Activated CD4-positive, alpha-beta T cell treated with anti-CD3 and anti-CD28 coated beads, Interleukin-2, amount 10 ng/mL, durations not matched to agents 24 days and 14 days (primary cell): ENCODE measurements at regions not wholly inside any gene's neighbourhood (a gene's known extent, or its start where the extent isn't known, plus 50 kb on each side); places are given as distances from the start of the nearest gene placed in this dataset.

Experiments
- DNase-seq: peaks from one replicate; pipeline ENCODE4 v3.0.0; 2022
- H3K27ac Mint-ChIP-seq: one replicate; pipeline ENCODE4 v1.8.0; 2022; ENCODE audit warnings: mild to moderate bottlenecking, mixed read lengths
- H3K27me3 Mint-ChIP-seq: one replicate; pipeline ENCODE4 v1.8.0; 2022; ENCODE audit warnings: mixed read lengths
- H3K36me3 Mint-ChIP-seq: one replicate; pipeline ENCODE4 v1.8.0; 2022; ENCODE audit warnings: low read depth, mild to moderate bottlenecking, mixed read lengths
- H3K4me1 Mint-ChIP-seq: one replicate; pipeline ENCODE4 v1.8.0; 2021; ENCODE audit warnings: mixed read lengths
- H3K4me3 Mint-ChIP-seq: one replicate; pipeline ENCODE4 v1.8.0; 2022; ENCODE audit warnings: mild to moderate bottlenecking, moderate library complexity, mixed read lengths
- H3K9me3 Mint-ChIP-seq: one replicate; pipeline ENCODE4 v1.8.0; 2021; ENCODE audit warnings: mixed read lengths
- intact Hi-C: fragments of 100-400 bp; cut with micrococcal nuclease; formaldehyde crosslinking; loops from one replicate; pipeline ENCODE4 v1.15.1; 2023

GRCh38 chr4:22969287-22969896 is 276.7 kb downstream of the GBA3 start:
- Mint-ChIP-seq H3K27ac (no peak overlapping the region), H3K4me1 (no peaks in the 10 kb centered on the region), H3K36me3 (no peaks in the 10 kb centered on the region), H3K4me3 (no peak overlapping the region), H3K27me3 (no peaks in the 10 kb centered on the region), H3K9me3 (no peaks in the 10 kb centered on the region)
- DNase-seq, result no peak
- intact Hi-C loops, result no loop called here

GRCh38 chr4:22962295-22962694 is 269.6 kb downstream of the GBA3 start:
- intact Hi-C loops, result no loop called here
- no peak overlapping the region for H3K4me3 Mint-ChIP-seq
- no peaks in the 10 kb centered on the region for H3K27me3 Mint-ChIP-seq
- no peak for DNase-seq
- H3K9me3 Mint-ChIP-seq, result no peaks in the 10 kb centered on the region
- H3K36me3 Mint-ChIP-seq, result no peaks in the 10 kb centered on the region
- no peak overlapping the region for H3K27ac Mint-ChIP-seq
- H3K4me1 Mint-ChIP-seq, result no peaks in the 10 kb centered on the region

GRCh38 chr4:22959483-22959882 is 266.7 kb downstream of the GBA3 start:
- Mint-ChIP-seq H3K9me3 (no peaks in the 10 kb centered on the region), H3K27me3 (no peaks in the 10 kb centered on the region), H3K36me3 (no peaks in the 10 kb centered on the region), H3K27ac (no peak overlapping the region), H3K4me1 (no peaks in the 10 kb centered on the region), H3K4me3 (no peak overlapping the region)
- no peak for DNase-seq
- intact Hi-C loops, result no loop called here

GRCh38 chr4:22957774-22958309 is 265.1 kb downstream of the GBA3 start:
- no peak for DNase-seq
- H3K4me1 Mint-ChIP-seq, result no peaks in the 10 kb centered on the region
- H3K27me3 Mint-ChIP-seq, result no peaks in the 10 kb centered on the region
- H3K36me3 Mint-ChIP-seq, result no peaks in the 10 kb centered on the region
- intact Hi-C loops, result no loop called here
- H3K9me3 Mint-ChIP-seq, result no peaks in the 10 kb centered on the region
- no peak overlapping the region for H3K4me3 Mint-ChIP-seq
- H3K27ac Mint-ChIP-seq, result no peak overlapping the region

GRCh38 chr4:22949161-22949855 is 256.6 kb downstream of the GBA3 start:
- no peaks in the 10 kb centered on the region for H3K36me3 Mint-ChIP-seq
- no peak for DNase-seq
- no peaks in the 10 kb centered on the region for H3K4me1 Mint-ChIP-seq
- intact Hi-C loops, result no loop called here
- H3K27ac Mint-ChIP-seq, result no peak overlapping the region
- no peak overlapping the region for H3K4me3 Mint-ChIP-seq
- H3K9me3 Mint-ChIP-seq, result no peaks in the 10 kb centered on the region
- no peaks in the 10 kb centered on the region for H3K27me3 Mint-ChIP-seq

GRCh38 chr4:22947851-22948250 is 255.1 kb downstream of the GBA3 start:
- Mint-ChIP-seq H3K36me3 (no peaks in the 10 kb centered on the region), H3K27me3 (no peaks in the 10 kb centered on the region), H3K4me3 (no peak overlapping the region), H3K9me3 (no peaks in the 10 kb centered on the region), H3K4me1 (no peaks in the 10 kb centered on the region), H3K27ac (no peak overlapping the region)
- DNase-seq, result no peak
- intact Hi-C loops, result no loop called here

GRCh38 chr4:22942920-22943559 is 250.3 kb downstream of the GBA3 start:
- DNase-seq, result no peak
- Mint-ChIP-seq H3K27ac (no peak overlapping the region), H3K9me3 (no peaks in the 10 kb centered on the region), H3K27me3 (no peaks in the 10 kb centered on the region), H3K4me1 (no peaks in the 10 kb centered on the region), H3K4me3 (no peak overlapping the region), H3K36me3 (no peaks in the 10 kb centered on the region)
- intact Hi-C loops, result no loop called here

GRCh38 chr4:22941688-22942375 is 249.1 kb downstream of the GBA3 start:
- no peak overlapping the region for H3K4me3 Mint-ChIP-seq
- intact Hi-C loops, result no loop called here
- H3K4me1 Mint-ChIP-seq, result no peaks in the 10 kb centered on the region
- no peak overlapping the region for H3K27ac Mint-ChIP-seq
- no peaks in the 10 kb centered on the region for H3K36me3 Mint-ChIP-seq
- H3K27me3 Mint-ChIP-seq, result no peaks in the 10 kb centered on the region
- no peaks in the 10 kb centered on the region for H3K9me3 Mint-ChIP-seq
- DNase-seq, result no peak

GRCh38 chr4:22932326-22932725 is 239.6 kb downstream of the GBA3 start:
- no peaks in the 10 kb centered on the region for H3K4me1 Mint-ChIP-seq
- H3K4me3 Mint-ChIP-seq, result no peak overlapping the region
- H3K27ac Mint-ChIP-seq, result no peak overlapping the region
- no peaks in the 10 kb centered on the region for H3K9me3 Mint-ChIP-seq
- no peaks in the 10 kb centered on the region for H3K36me3 Mint-ChIP-seq
- intact Hi-C loops, result no loop called here
- no peak for DNase-seq
- H3K27me3 Mint-ChIP-seq, result no peaks in the 10 kb centered on the region

- no peaks in the 10 kb centered on the region for H3K36me3 Mint-ChIP-seq
- DNase-seq, result no peak
These were observed 229.7 kb downstream of the GBA3 start for GRCh38 chr4:22922426-22922825.

GRCh38 chr4:22921936-22922335 is 229.2 kb downstream of the GBA3 start:
- no peaks in the 10 kb centered on the region for H3K27me3 Mint-ChIP-seq
- no peak overlapping the region for H3K4me3 Mint-ChIP-seq

More at GRCh38 chr4:22922426-22922825, 229.7 kb downstream of the GBA3 start:
- H3K4me3 Mint-ChIP-seq, result no peak overlapping the region
- H3K9me3 Mint-ChIP-seq, result no peaks in the 10 kb centered on the region
- intact Hi-C loops, result no loop called here
- no peak overlapping the region for H3K27ac Mint-ChIP-seq
- H3K27me3 Mint-ChIP-seq, result no peaks in the 10 kb centered on the region
- no peaks in the 10 kb centered on the region for H3K4me1 Mint-ChIP-seq

GRCh38 chr4:22911285-22911684 is 218.5 kb downstream of the GBA3 start:
- no peak overlapping the region for H3K4me3 Mint-ChIP-seq
- H3K9me3 Mint-ChIP-seq, result peaks cover 3% of the 10 kb centered on the region
- H3K36me3 Mint-ChIP-seq, result no peaks in the 10 kb centered on the region
- DNase-seq, result no peak
- no peak overlapping the region for H3K27ac Mint-ChIP-seq
- no peaks in the 10 kb centered on the region for H3K27me3 Mint-ChIP-seq
- no peaks in the 10 kb centered on the region for H3K4me1 Mint-ChIP-seq
- intact Hi-C loops, result no loop called here

More at GRCh38 chr4:22921936-22922335, 229.2 kb downstream of the GBA3 start:
- Mint-ChIP-seq H3K27ac (no peak overlapping the region), H3K9me3 (no peaks in the 10 kb centered on the region), H3K4me1 (no peaks in the 10 kb centered on the region), H3K36me3 (no peaks in the 10 kb centered on the region)
- intact Hi-C loops, result no loop called here
- DNase-seq, result no peak

GRCh38 chr4:22910200-22910599 is 217.5 kb downstream of the GBA3 start:
- H3K36me3 Mint-ChIP-seq, result no peaks in the 10 kb centered on the region
- intact Hi-C loops, result no loop called here
- H3K4me1 Mint-ChIP-seq, result no peaks in the 10 kb centered on the region
- no peaks in the 10 kb centered on the region for H3K27me3 Mint-ChIP-seq
- H3K27ac Mint-ChIP-seq, result no peak overlapping the region
- no peak for DNase-seq
- no peak overlapping the region for H3K4me3 Mint-ChIP-seq
- H3K9me3 Mint-ChIP-seq, result peaks cover 3% of the 10 kb centered on the region

GRCh38 chr4:22906045-22906444 is 213.3 kb downstream of the GBA3 start:
- Mint-ChIP-seq H3K4me1 (no peaks in the 10 kb centered on the region), H3K9me3 (peaks cover 3% of the 10 kb centered on the region), H3K36me3 (no peaks in the 10 kb centered on the region), H3K4me3 (no peak overlapping the region), H3K27me3 (no peaks in the 10 kb centered on the region), H3K27ac (no peak overlapping the region)
- no peak for DNase-seq
- intact Hi-C loops, result no loop called here
